ENCODE measurements at regions not wholly inside any gene's neighbourhood (a gene's known extent, or its start where the extent isn't known, plus 50 kb on each side); places are given as distances from the start of the nearest gene placed in this dataset.

DNA sequence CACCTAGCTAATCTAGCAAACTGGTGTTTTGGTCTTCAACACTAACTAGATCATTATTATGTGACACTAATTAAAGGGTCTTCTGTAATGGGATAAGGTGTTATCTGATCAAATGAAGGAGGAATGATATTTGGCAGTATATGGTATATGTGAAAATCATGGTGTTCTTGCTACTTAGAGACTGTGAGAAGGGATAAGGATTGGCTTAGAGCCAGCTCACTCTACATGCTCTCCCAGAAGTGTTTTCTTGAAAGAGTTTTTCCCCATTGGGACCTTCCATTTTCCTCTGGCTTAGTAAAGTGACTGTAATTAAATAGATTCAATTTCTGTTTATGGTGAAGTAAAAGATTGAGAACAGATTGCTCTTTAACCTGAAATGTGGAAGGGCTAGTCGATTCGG lies 71.2 kb upstream of the RGL1 start:
- no peak overlapping the region for H2BK12ac ChIP-seq (ENCODE audit: insufficient read length, low read depth, low read length)
- H3K27ac ChIP-seq (ENCODE audit: insufficient read length, low read depth, low read length), result no peak overlapping the region
- Mint-ChIP-seq H3K27me3 (ENCODE audit: low read depth) (no peaks in the 10 kb centered on the region), H3K9me3 (no peaks in the 10 kb centered on the region), H3K27ac (no peak overlapping the region), H3K4me1 (peaks cover 6 to 9% of the 10 kb centered on the region in 2 experiments; a peak in 3 of 4 replicates), H3K36me3 (ENCODE audit: insufficient read depth in 1 of 3, low read depth in 3 of 3) (no peaks in the 10 kb centered on the region), H3K4me3 (no peak overlapping the region)
- no peak overlapping the region for H3K4me2 ChIP-seq (ENCODE audit: insufficient read depth, insufficient read length, low read length)
- no peak overlapping the region for H2BK5ac ChIP-seq (ENCODE audit: insufficient read length, low read length)
- no peak overlapping the region for H3T11ph ChIP-seq (ENCODE audit: low read length)
- no peaks in the 10 kb centered on the region for H3K79me2 ChIP-seq (ENCODE audit: insufficient read depth, low read length)
- H2BK20ac ChIP-seq (ENCODE audit: low read depth, low read length, poor library complexity, severe bottlenecking), result no peak overlapping the region
- no peak overlapping the region for H4K5ac ChIP-seq (ENCODE audit: insufficient read length, low read depth, low read length)
- H2BK120ac ChIP-seq (ENCODE audit: low read depth, low read length, poor library complexity, severe bottlenecking), result no peak overlapping the region
- H3K9ac ChIP-seq (ENCODE audit: extremely low read depth, insufficient read length, low read length), result no peak overlapping the region
- no peak overlapping the region for H2AK5ac ChIP-seq (ENCODE audit: insufficient read length, low read length)
- TF ChIP-seq, protein P1, sequence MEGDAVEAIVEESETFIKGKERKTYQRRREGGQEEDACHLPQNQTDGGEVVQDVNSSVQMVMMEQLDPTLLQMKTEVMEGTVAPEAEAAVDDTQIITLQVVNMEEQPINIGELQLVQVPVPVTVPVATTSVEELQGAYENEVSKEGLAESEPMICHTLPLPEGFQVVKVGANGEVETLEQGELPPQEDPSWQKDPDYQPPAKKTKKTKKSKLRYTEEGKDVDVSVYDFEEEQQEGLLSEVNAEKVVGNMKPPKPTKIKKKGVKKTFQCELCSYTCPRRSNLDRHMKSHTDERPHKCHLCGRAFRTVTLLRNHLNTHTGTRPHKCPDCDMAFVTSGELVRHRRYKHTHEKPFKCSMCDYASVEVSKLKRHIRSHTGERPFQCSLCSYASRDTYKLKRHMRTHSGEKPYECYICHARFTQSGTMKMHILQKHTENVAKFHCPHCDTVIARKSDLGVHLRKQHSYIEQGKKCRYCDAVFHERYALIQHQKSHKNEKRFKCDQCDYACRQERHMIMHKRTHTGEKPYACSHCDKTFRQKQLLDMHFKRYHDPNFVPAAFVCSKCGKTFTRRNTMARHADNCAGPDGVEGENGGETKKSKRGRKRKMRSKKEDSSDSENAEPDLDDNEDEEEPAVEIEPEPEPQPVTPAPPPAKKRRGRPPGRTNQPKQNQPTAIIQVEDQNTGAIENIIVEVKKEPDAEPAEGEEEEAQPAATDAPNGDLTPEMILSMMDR (conservative IDR thresholded peaks at IDR 0.05), result no peak
- no peak for DNase-seq
- H3K56ac ChIP-seq (ENCODE audit: insufficient read length, low read depth, low read length), result no peak overlapping the region
- H3K23me2 ChIP-seq (ENCODE audit: insufficient read length, low read depth, low read length, poor library complexity, severe bottlenecking), result no peaks in the 10 kb centered on the region
- H3K79me1 ChIP-seq (ENCODE audit: insufficient read depth, low read depth, low read length, poor library complexity, severe bottlenecking), result no peaks in the 10 kb centered on the region
- H3K14ac ChIP-seq (ENCODE audit: insufficient read depth, low read length), result no peak overlapping the region
- H3K4me1 ChIP-seq (ENCODE audit: insufficient read depth, low read length), result 0 out of 2 replicates have a peak, but pooled peaks cover 3% of the 10 kb centered on the region
- H4K91ac ChIP-seq (ENCODE audit: insufficient read length, low read depth, low read length), result no peak overlapping the region
- H4K20me1 ChIP-seq (ENCODE audit: control insufficient read depth, insufficient read depth, insufficient read length), result no peaks in the 10 kb centered on the region
- no peak overlapping the region for H3K18ac ChIP-seq (ENCODE audit: insufficient read length, low read depth, low read length)
- no peaks in the 10 kb centered on the region for H3K27me3 ChIP-seq (ENCODE audit: insufficient read depth, low read length)
- no peak overlapping the region for H3K4ac ChIP-seq (ENCODE audit: low read depth, low read length)
- no peak overlapping the region for H2AFZ ChIP-seq (ENCODE audit: low read length)
- H3K9me3 ChIP-seq (ENCODE audit: control insufficient read depth, low read depth, low read length), result no peaks in the 10 kb centered on the region
- WGBS (ENCODE audit: extremely low coverage, insufficient read length, low lambda C conversion rate), result no CpG with 5 or more reads among the region's 2 CpGs
- no peak overlapping the region for H4K8ac ChIP-seq (replicated peaks; ENCODE audit: insufficient read length, low read depth, low read length)
- H3K23ac ChIP-seq (ENCODE audit: insufficient read length, low read depth, low read length), result no peak overlapping the region
- H2BK15ac ChIP-seq (ENCODE audit: low read depth, low read length), result no peak overlapping the region
